ENCODE measurements at regions not wholly inside any gene's neighbourhood (a gene's known extent, or its start where the extent isn't known, plus 50 kb on each side); places are given as distances from the start of the nearest gene placed in this dataset.

GRCh38 chr2:236632295-236633218, 62.9 kb downstream of the ACKR3 start:
- no peak for DNase-seq (ENCODE audit: unreplicated experiment)
- no peak overlapping the region for H3K27ac Mint-ChIP-seq (ENCODE audit: low read depth, unreplicated experiment)
- BruUV-seq (replicated peaks) = no TSS peak
- TF ChIP-seq, protein P1, sequence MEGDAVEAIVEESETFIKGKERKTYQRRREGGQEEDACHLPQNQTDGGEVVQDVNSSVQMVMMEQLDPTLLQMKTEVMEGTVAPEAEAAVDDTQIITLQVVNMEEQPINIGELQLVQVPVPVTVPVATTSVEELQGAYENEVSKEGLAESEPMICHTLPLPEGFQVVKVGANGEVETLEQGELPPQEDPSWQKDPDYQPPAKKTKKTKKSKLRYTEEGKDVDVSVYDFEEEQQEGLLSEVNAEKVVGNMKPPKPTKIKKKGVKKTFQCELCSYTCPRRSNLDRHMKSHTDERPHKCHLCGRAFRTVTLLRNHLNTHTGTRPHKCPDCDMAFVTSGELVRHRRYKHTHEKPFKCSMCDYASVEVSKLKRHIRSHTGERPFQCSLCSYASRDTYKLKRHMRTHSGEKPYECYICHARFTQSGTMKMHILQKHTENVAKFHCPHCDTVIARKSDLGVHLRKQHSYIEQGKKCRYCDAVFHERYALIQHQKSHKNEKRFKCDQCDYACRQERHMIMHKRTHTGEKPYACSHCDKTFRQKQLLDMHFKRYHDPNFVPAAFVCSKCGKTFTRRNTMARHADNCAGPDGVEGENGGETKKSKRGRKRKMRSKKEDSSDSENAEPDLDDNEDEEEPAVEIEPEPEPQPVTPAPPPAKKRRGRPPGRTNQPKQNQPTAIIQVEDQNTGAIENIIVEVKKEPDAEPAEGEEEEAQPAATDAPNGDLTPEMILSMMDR (IDR thresholded peaks at IDR 0.05; ENCODE audit: unreplicated experiment) = no peak
- no peaks in the 10 kb centered on the region for H3K4me1 Mint-ChIP-seq (ENCODE audit: insufficient read depth, unreplicated experiment)
- H3K36me3 Mint-ChIP-seq (ENCODE audit: insufficient read depth, unreplicated experiment) = no peaks in the 10 kb centered on the region
- H3K4me3 Mint-ChIP-seq (ENCODE audit: unreplicated experiment) = no peak overlapping the region
- no peaks in the 10 kb centered on the region for H3K9me3 Mint-ChIP-seq (ENCODE audit: unreplicated experiment)
- intact Hi-C loops (cut with micrococcal nuclease) = no loop called here
- H3K27me3 Mint-ChIP-seq (ENCODE audit: insufficient read depth, unreplicated experiment) = no peaks in the 10 kb centered on the region
- ChIA-PET POLR2A (interaction anchor here (0.8 kb wide), 1 partner anchor 14 kb away, joined by 3 read pairs; no protein-coding TSS in a partner anchor), CTCF (interaction anchor here (0.6 kb wide), 1 partner anchor 121 kb away, joined by 3 read pairs; no protein-coding TSS in a partner anchor)

DNA sequence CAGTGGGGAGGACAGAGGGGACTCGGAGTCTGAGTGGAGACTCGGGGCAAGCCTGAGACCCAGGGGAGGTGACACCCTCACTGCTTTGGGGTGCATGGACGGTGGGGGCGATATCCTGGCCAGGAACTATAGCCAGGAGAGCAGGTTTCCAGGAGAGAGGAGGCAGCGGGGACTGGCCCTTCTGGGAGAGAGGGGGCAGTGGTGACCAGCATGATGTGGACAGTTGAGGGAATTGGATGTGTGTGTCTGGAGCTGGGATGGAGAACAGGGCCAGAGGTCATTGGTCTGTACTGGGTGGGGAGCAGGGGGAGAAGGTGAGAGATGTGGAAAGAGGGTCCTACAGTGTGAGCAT, 63.6 kb downstream of the ACKR3 start:
- no peaks in the 10 kb centered on the region for H3K27me3 Mint-ChIP-seq (ENCODE audit: insufficient read depth, unreplicated experiment)
- no TSS peak for BruUV-seq (replicated peaks)
- TF ChIP-seq, protein P1 (IDR thresholded peaks at IDR 0.05; ENCODE audit: unreplicated experiment) = no peak
- no peaks in the 10 kb centered on the region for H3K9me3 Mint-ChIP-seq (ENCODE audit: unreplicated experiment)
- intact Hi-C loops (cut with micrococcal nuclease) = no loop called here
- H3K4me1 Mint-ChIP-seq (ENCODE audit: insufficient read depth, unreplicated experiment) = no peaks in the 10 kb centered on the region
- no peaks in the 10 kb centered on the region for H3K36me3 Mint-ChIP-seq (ENCODE audit: insufficient read depth, unreplicated experiment)
- POLR2A ChIA-PET = interaction anchor here (0.8 kb wide), 1 partner anchor 13 kb away, joined by 3 read pairs; no protein-coding TSS in a partner anchor
- CTCF ChIA-PET = interaction anchor here (0.6 kb wide), 1 partner anchor 122 kb away, joined by 3 read pairs; no protein-coding TSS in a partner anchor
- no peak overlapping the region for H3K4me3 Mint-ChIP-seq (ENCODE audit: unreplicated experiment)
- no peak overlapping the region for H3K27ac Mint-ChIP-seq (ENCODE audit: low read depth, unreplicated experiment)
- DNase-seq (ENCODE audit: unreplicated experiment) = no peak

DNA sequence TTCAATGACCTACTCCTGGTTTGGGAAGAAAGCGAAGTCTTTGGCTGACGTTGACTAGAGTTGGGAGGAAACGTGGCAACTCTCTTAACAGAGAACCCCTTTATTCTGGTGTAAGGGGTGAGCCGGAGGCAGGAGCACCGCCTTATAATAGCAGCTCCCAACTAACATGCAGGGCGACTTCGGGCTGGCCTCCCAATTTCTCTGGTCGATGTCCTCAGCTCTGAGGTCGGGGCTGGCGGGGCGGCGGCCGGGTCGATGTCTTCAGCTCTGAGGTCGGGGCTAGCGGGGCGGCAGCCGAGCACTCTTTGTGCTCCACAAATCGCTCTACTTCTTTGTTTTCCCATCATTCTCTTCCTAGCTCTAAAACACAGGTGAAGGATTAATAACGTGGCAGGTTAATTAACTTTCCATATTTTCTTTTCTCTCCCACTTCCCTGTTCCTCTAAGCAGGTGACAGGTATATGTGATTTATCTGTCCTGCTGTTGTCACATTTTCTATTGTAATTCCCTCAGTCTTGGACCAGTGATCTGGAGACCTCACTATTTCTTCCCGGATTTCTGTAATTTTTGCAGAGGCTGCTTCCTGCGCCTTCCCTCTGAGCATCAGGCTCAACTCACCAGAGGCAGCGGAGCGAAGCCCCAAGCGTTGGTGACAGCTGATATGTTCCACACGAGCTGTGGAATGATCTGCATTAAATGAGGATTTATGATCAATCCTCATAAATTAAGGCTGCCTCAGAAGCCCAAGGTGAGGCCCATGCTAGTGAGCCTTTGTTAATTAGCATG, 64.3 kb downstream of the ACKR3 start:
- TF ChIP-seq, protein P1 (IDR thresholded peaks at IDR 0.05; ENCODE audit: unreplicated experiment) = no peak
- Mint-ChIP-seq H3K36me3 (ENCODE audit: insufficient read depth, unreplicated experiment) (no peaks in the 10 kb centered on the region), H3K27me3 (ENCODE audit: insufficient read depth, unreplicated experiment) (no peaks in the 10 kb centered on the region), H3K4me1 (ENCODE audit: insufficient read depth, unreplicated experiment) (no peaks in the 10 kb centered on the region), H3K4me3 (ENCODE audit: unreplicated experiment) (no peak overlapping the region), H3K27ac (ENCODE audit: low read depth, unreplicated experiment) (no peak overlapping the region), H3K9me3 (ENCODE audit: unreplicated experiment) (no peaks in the 10 kb centered on the region)
- ChIA-PET CTCF (no interaction called here), POLR2A (no interaction called here)
- no TSS peak for BruUV-seq (replicated peaks)
- DNase-seq (ENCODE audit: unreplicated experiment) = no peak
- intact Hi-C loops (cut with micrococcal nuclease) = no loop called here

DNA sequence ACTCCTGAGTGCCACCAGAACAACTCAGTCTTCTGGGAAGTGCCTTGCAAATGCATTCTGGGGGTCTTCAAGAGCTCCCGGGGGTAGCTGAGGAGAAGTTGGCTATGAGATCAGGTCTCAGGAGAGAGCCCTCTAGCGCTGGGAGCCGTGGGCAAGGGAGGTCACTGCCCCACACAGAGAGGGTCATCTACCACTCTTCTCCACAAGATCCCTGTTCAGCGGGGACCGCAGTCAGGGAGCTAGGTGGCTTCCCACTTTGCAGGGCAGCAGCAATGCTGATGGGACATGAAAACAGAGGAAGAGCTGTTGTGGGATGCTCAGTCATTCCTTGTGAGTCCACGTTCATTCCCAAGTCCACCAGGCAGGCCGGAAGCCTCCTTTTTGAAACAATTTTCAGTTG, 66.6 kb downstream of the ACKR3 start:
- Mint-ChIP-seq H3K4me3 (ENCODE audit: unreplicated experiment) (no peak overlapping the region), H3K27ac (ENCODE audit: low read depth, unreplicated experiment) (no peak overlapping the region), H3K36me3 (ENCODE audit: insufficient read depth, unreplicated experiment) (no peaks in the 10 kb centered on the region), H3K9me3 (ENCODE audit: unreplicated experiment) (no peaks in the 10 kb centered on the region), H3K27me3 (ENCODE audit: insufficient read depth, unreplicated experiment) (no peaks in the 10 kb centered on the region), H3K4me1 (ENCODE audit: insufficient read depth, unreplicated experiment) (no peaks in the 10 kb centered on the region)
- TF ChIP-seq, protein P1 (IDR thresholded peaks at IDR 0.05; ENCODE audit: unreplicated experiment) = no peak
- CTCF ChIA-PET = no interaction called here
- BruUV-seq (replicated peaks) = no TSS peak
- POLR2A ChIA-PET = no interaction called here
- no peak for DNase-seq (ENCODE audit: unreplicated experiment)
- intact Hi-C loops (cut with micrococcal nuclease) = no loop called here

Data from MCF 10A (cell line).